Glutamatergic neuron (in vitro differentiated cells): ENCODE measurements at regions not wholly inside any gene's neighbourhood (a gene's known extent, or its start where the extent isn't known, plus 50 kb on each side); places are given as distances from the start of the nearest gene placed in this dataset.

Experiments
- DNase-seq: peaks from one replicate; pipeline ENCODE4 v3.0.0; 2022
- H3K27ac Mint-ChIP-seq: one replicate; pipeline ENCODE4 v1.8.0; 2020; ENCODE audit warnings: mild to moderate bottlenecking, mixed read lengths, inconsistent platforms; ENCODE audit not compliant: unreplicated experiment
- H3K27me3 Mint-ChIP-seq: one replicate; pipeline ENCODE4 v1.8.0; 2020; ENCODE audit warnings: mild to moderate bottlenecking, moderate library complexity, mixed read lengths, inconsistent platforms; ENCODE audit not compliant: unreplicated experiment
- H3K36me3 Mint-ChIP-seq: one replicate; pipeline ENCODE4 v1.8.0; 2020; ENCODE audit warnings: mild to moderate bottlenecking, mixed read lengths, inconsistent platforms; ENCODE audit not compliant: unreplicated experiment
- H3K4me1 Mint-ChIP-seq: one replicate; pipeline ENCODE4 v1.8.0; 2020; ENCODE audit warnings: mild to moderate bottlenecking, low read depth, mixed read lengths, inconsistent platforms; ENCODE audit not compliant: unreplicated experiment
- H3K4me3 Mint-ChIP-seq: one replicate; pipeline ENCODE4 v1.8.0; 2020; ENCODE audit warnings: mild to moderate bottlenecking, mixed read lengths, inconsistent platforms; ENCODE audit not compliant: unreplicated experiment
- H3K9me3 Mint-ChIP-seq: one replicate; pipeline ENCODE4 v1.8.0; 2020; ENCODE audit warnings: mild to moderate bottlenecking, moderate library complexity, mixed read lengths, inconsistent platforms; ENCODE audit not compliant: unreplicated experiment
- TF ChIP-seq, protein P1 (sequence below): fragments of 200-600 bp; sonication (generic); IDR thresholded peaks from one replicate; pipeline ENCODE4 v1.5.0; 2021; ENCODE audit not compliant: partially characterized antibody, unreplicated experiment

DNA sequence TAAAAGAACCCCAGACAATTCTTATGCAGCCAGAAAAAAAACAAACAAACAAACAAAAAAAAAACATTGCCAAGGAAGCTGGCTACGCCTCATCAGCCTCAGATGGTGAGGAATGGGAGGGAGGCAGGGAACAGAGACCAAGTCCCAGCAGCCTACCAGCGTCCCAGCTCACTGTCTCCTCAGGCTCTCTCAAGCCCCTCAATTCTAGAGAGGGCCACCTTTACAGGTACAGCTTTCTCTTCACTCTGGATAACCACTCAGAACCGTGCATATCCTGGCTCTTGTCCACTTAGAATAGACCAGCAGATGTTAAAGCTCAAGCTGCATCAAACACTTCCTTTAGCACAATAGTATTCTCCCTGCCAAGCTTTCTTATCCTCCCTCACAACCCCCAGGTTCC, 263.1 kb upstream of the CHAC2 start:
- TF ChIP-seq, protein P1, sequence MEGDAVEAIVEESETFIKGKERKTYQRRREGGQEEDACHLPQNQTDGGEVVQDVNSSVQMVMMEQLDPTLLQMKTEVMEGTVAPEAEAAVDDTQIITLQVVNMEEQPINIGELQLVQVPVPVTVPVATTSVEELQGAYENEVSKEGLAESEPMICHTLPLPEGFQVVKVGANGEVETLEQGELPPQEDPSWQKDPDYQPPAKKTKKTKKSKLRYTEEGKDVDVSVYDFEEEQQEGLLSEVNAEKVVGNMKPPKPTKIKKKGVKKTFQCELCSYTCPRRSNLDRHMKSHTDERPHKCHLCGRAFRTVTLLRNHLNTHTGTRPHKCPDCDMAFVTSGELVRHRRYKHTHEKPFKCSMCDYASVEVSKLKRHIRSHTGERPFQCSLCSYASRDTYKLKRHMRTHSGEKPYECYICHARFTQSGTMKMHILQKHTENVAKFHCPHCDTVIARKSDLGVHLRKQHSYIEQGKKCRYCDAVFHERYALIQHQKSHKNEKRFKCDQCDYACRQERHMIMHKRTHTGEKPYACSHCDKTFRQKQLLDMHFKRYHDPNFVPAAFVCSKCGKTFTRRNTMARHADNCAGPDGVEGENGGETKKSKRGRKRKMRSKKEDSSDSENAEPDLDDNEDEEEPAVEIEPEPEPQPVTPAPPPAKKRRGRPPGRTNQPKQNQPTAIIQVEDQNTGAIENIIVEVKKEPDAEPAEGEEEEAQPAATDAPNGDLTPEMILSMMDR, result no peak
- DNase-seq, result no peak
- no peak overlapping the region for H3K27ac Mint-ChIP-seq
- H3K36me3 Mint-ChIP-seq, result peaks cover 4% of the 10 kb centered on the region
- H3K27me3 Mint-ChIP-seq, result no peaks in the 10 kb centered on the region
- no peaks in the 10 kb centered on the region for H3K9me3 Mint-ChIP-seq
- peaks cover 8% of the 10 kb centered on the region for H3K4me1 Mint-ChIP-seq
- no peak overlapping the region for H3K4me3 Mint-ChIP-seq

DNA sequence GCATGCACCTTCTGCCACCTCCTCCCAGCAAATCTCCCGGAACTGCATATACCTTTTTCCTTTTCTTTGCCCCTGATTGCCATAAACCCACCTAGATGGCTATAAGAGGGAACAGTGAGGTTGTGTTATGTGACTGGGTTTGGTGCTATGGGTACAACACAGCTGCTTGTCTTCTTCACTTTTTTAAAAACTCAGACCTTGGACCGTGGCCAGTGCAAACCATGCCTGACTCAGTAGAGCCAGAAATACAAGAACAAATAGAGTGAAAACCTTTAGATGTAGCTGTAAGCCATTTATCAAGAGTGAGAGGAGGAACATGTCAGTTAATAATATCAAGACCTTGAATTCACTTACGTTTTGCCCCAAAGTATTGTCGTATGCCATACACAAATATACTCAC, 267.4 kb upstream of the CHAC2 start:
- Mint-ChIP-seq H3K27me3 (no peaks in the 10 kb centered on the region), H3K9me3 (no peaks in the 10 kb centered on the region), H3K36me3 (no peaks in the 10 kb centered on the region), H3K4me1 (no peaks in the 10 kb centered on the region), H3K27ac (no peak overlapping the region), H3K4me3 (no peak overlapping the region)
- TF ChIP-seq, protein P1, result no peak
- DNase-seq, result no peak

DNA sequence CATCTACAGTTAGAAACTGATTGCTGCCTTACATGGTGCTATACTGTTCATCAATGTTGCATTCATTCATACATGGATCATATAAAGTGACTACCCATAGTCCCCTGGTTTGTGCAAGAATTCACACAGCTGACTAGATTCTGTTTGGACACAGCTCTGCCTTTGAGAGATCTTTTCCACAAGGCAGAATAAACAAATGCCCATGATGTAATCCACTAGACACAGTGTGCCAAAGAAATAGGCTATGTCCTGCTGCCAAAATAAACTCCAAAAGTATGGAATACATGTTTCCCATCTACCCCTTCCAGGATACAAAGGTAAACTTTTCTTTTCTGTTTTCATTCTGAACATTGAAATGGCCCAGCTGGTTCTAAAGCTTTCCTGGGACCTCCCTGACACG, 269.4 kb upstream of the CHAC2 start:
- Mint-ChIP-seq H3K36me3 (no peaks in the 10 kb centered on the region), H3K9me3 (no peaks in the 10 kb centered on the region), H3K4me3 (no peak overlapping the region), H3K4me1 (no peaks in the 10 kb centered on the region), H3K27me3 (no peaks in the 10 kb centered on the region), H3K27ac (no peak overlapping the region)
- TF ChIP-seq, protein P1, result no peak
- no peak for DNase-seq

DNA sequence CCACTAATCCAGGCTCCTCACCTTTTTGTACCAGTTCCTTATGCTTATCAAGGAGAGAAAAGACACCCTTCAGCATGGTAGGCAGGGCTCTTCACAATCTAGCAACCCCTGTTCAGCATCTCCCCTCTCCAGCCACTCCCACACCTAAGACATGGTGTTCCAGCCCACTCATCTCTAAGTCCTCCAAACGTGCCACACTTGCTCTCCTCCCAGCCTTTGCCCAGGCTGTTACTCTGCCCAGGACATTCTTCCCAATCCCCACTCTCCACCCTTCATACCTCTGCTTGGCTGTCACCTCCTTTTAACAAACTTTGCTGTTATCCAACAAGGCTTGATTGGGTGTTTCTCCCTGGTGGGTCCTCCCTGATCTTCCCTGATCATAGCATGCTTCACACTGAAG, 270.6 kb upstream of the CHAC2 start:
- DNase-seq, result no peak
- Mint-ChIP-seq H3K36me3 (no peaks in the 10 kb centered on the region), H3K27ac (no peak overlapping the region), H3K4me3 (no peak overlapping the region), H3K27me3 (no peaks in the 10 kb centered on the region), H3K4me1 (no peaks in the 10 kb centered on the region), H3K9me3 (peaks cover 2% of the 10 kb centered on the region)
- TF ChIP-seq, protein P1, result no peak

- Mint-ChIP-seq H3K9me3 (peaks cover 2% of the 10 kb centered on the region), H3K4me3 (no peak overlapping the region), H3K4me1 (peaks cover 4% of the 10 kb centered on the region), H3K36me3 (no peaks in the 10 kb centered on the region), H3K27me3 (no peaks in the 10 kb centered on the region), H3K27ac (no peak overlapping the region)
- no peak for DNase-seq
- TF ChIP-seq, protein P1, result no peak
Observed at GRCh38 chr2:53493210-53493609, 274.4 kb upstream of the CHAC2 start.
